Stomach (tissue), 4 donors: ENCODE measurements at regions not wholly inside any gene's neighbourhood (a gene's known extent, or its start where the extent isn't known, plus 50 kb on each side); places are given as distances from the start of the nearest gene placed in this dataset.

Experiments used
- EP300 ChIP-seq: sonication (generic); formaldehyde crosslinking; IDR thresholded peaks from one replicate; pipeline ENCODE4 v1.6.1; 2017; ENCODE audit warnings: antibody characterized with exemption
- POLR2A ChIP-seq, 4 donors: fragments of 450-650 bp; IDR thresholded peaks; one replicate each; pipeline ENCODE4 v1.6.1; 2016; ENCODE audit warnings: antibody characterized with exemption in 4 of 4, control low read depth in 2 of 4, mild to moderate bottlenecking in 1 of 4, moderate library complexity in 1 of 4
- POLR2AphosphoS5 ChIP-seq, 3 donors: sonication (generic); formaldehyde crosslinking; IDR thresholded peaks; one replicate each; pipeline ENCODE4 v1.6.1; 2016; ENCODE audit warnings: antibody characterized with exemption in 3 of 3
- TF ChIP-seq, protein P1 (sequence below), 7 experiments: fragments of 450-650 bp in 4 of 7; fragments of 200-600 bp in 3 of 7; sonication (generic) in 3 of 7; IDR thresholded peaks; one replicate each; pipeline ENCODE4 v1.5.1; 2016 to 2019; ENCODE audit warnings: antibody characterized with exemption in 7 of 7, control low read depth in 2 of 7, mild to moderate bottlenecking in 1 of 7

DNA sequence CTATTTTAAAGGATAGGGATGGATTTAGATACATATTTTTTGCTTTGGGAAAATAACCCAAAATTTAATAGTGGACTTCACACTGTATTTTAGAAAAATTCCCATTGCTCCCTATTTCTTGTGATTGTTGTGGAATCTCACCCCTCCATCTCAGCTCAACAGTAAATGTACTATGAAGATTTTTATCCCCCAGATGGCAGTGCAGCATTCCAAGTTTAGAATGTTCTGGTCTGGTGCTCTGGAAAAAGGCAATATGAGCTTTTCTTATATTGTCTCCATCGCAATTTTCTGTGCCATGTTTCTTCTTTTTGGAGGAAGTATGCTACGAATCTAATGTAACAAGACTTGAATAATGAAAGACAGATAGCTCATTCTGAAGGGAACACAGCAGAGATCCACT is 471.7 kb upstream of the SYT1 start:
- TF ChIP-seq, protein P1, sequence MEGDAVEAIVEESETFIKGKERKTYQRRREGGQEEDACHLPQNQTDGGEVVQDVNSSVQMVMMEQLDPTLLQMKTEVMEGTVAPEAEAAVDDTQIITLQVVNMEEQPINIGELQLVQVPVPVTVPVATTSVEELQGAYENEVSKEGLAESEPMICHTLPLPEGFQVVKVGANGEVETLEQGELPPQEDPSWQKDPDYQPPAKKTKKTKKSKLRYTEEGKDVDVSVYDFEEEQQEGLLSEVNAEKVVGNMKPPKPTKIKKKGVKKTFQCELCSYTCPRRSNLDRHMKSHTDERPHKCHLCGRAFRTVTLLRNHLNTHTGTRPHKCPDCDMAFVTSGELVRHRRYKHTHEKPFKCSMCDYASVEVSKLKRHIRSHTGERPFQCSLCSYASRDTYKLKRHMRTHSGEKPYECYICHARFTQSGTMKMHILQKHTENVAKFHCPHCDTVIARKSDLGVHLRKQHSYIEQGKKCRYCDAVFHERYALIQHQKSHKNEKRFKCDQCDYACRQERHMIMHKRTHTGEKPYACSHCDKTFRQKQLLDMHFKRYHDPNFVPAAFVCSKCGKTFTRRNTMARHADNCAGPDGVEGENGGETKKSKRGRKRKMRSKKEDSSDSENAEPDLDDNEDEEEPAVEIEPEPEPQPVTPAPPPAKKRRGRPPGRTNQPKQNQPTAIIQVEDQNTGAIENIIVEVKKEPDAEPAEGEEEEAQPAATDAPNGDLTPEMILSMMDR (IDR thresholded peaks at IDR 0.05) = no peak
- TF ChIP-seq POLR2A (IDR thresholded peaks at IDR 0.05) = no peak
- TF ChIP-seq EP300 = no peak
- TF ChIP-seq POLR2AphosphoS5 (IDR thresholded peaks at IDR 0.05) = no peak
